DOHH2 (cell line): ENCODE measurements at regions not wholly inside any gene's neighbourhood (a gene's known extent, or its start where the extent isn't known, plus 50 kb on each side); places are given as distances from the start of the nearest gene placed in this dataset.
"Not testable (repeated sequence)": the region's sequence is repeated elsewhere in the genome, so short reads cannot be mapped to it uniquely, and the experiment has no call there.

Source experiments
- H3F3A ChIP-seq: fragments of 200-600 bp; sonication (generic), shearing (Covaris generic); 2 replicates; pipeline ENCODE4 v1.6.0; 2016; ENCODE audit warnings: antibody characterized with exemption, mild to moderate bottlenecking; ENCODE audit not compliant: control insufficient read depth, insufficient read depth
- H3K27ac ChIP-seq: fragments of 200-600 bp; sonication (generic); 2 replicates; pipeline ENCODE4 v1.5.1; 2014; ENCODE audit warnings: low read depth, mild to moderate bottlenecking, low read length, moderate library complexity
- H3K27me3 ChIP-seq: fragments of 200-600 bp; sonication (generic); 2 replicates; pipeline ENCODE4 v1.6.1; 2014; ENCODE audit warnings: mild to moderate bottlenecking, low read length, mixed read lengths; ENCODE audit not compliant: control insufficient read depth
- H3K36me3 ChIP-seq: fragments of 200-600 bp; sonication (generic); 2 replicates; pipeline ENCODE4 v1.6.1; 2014; ENCODE audit warnings: mild to moderate bottlenecking, low read length, moderate library complexity, mixed read lengths; ENCODE audit not compliant: control insufficient read depth
- H3K4me1 ChIP-seq: fragments of 200-600 bp; sonication (generic); 2 replicates; pipeline ENCODE4 v1.6.1; 2014; ENCODE audit warnings: mild to moderate bottlenecking, low read length, mixed read lengths; ENCODE audit not compliant: control insufficient read depth
- H3K4me2 ChIP-seq: fragments of 200-600 bp; sonication (generic); 2 replicates; pipeline ENCODE4 v1.6.0; 2014; ENCODE audit warnings: mild to moderate bottlenecking, low read length, moderate library complexity
- H3K4me3 ChIP-seq: fragments of 200-600 bp; sonication (generic); 2 replicates; pipeline ENCODE4 v1.5.1; 2014; ENCODE audit warnings: mild to moderate bottlenecking, low read length, mixed read lengths
- H3K79me2 ChIP-seq: fragments of 200-600 bp; sonication (generic); 2 replicates; pipeline ENCODE4 v1.6.1; 2014; ENCODE audit warnings: mild to moderate bottlenecking, low read length, mixed read lengths; ENCODE audit not compliant: control insufficient read depth
- H3K9me2 ChIP-seq: fragments of 200-600 bp; sonication (generic); replicated peaks from 2 replicates; pipeline ENCODE4 v1.6.1; 2014; ENCODE audit warnings: mild to moderate bottlenecking, low read length, mixed read lengths; ENCODE audit not compliant: control insufficient read depth
- H3K9me3 ChIP-seq: fragments of 200-600 bp; sonication (generic); 2 replicates; pipeline ENCODE4 v1.6.1; 2014; ENCODE audit warnings: antibody characterized with exemption, low read length, mixed read lengths; ENCODE audit not compliant: control insufficient read depth, insufficient read depth
- H4K20me1 ChIP-seq: fragments of 200-600 bp; sonication (generic); 2 replicates; pipeline ENCODE4 v1.6.0; 2014; ENCODE audit warnings: low read depth, mild to moderate bottlenecking, antibody characterized with exemption, low read length, moderate library complexity; ENCODE audit not compliant: control insufficient read depth, insufficient read depth
- EZH2phosphoT487 ChIP-seq: fragments of 200-600 bp; sonication (generic); IDR thresholded peaks from 2 replicates; pipeline ENCODE4 v1.6.1; 2017; ENCODE audit warnings: borderline replicate concordance, mild to moderate bottlenecking, antibody characterized with exemption, low read length, moderate library complexity, mixed read lengths
- TF ChIP-seq, protein P1 (sequence below): fragments of 200-600 bp; sonication (generic); IDR thresholded peaks from one replicate; pipeline ENCODE4 v1.5.1; 2014; ENCODE audit warnings: antibody characterized with exemption, mild to moderate bottlenecking, low read depth, low read length; ENCODE audit not compliant: poor library complexity, severe bottlenecking

DNA sequence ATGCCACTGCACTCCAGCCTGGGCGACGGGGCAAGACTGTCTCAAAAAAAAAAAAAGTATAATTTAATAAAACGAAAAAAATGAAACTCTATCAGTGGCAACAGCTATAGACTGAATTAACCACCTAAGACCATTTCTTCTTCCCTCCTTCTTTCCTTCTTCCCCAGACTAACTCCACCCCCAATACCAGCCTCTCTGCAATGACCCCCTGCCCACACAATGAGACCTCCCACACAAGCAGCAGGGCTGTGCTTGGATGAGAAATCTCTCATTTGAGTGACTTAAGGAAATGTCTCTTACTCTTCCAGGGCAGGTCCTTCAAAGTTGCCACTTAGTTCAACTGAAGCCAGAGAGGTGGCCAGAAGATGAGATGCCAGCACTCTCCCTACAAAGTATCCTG lies 94.5 kb upstream of the SYT6 start:
- H3K27me3 ChIP-seq: no peaks in the 10 kb centered on the region
- no peaks in the 10 kb centered on the region for H3K9me3 ChIP-seq
- H3K9me2 ChIP-seq: no peaks in the 10 kb centered on the region
- H3K27ac ChIP-seq: no peak overlapping the region
- H3K36me3 ChIP-seq: no peaks in the 10 kb centered on the region
- H3K4me3 ChIP-seq: no peak overlapping the region
- no peak overlapping the region for H3K4me2 ChIP-seq
- no peaks in the 10 kb centered on the region for H4K20me1 ChIP-seq
- H3K79me2 ChIP-seq: no peaks in the 10 kb centered on the region
- no peaks in the 10 kb centered on the region for H3K4me1 ChIP-seq
- no peaks in the 10 kb centered on the region for H3F3A ChIP-seq
- TF ChIP-seq, protein P1, sequence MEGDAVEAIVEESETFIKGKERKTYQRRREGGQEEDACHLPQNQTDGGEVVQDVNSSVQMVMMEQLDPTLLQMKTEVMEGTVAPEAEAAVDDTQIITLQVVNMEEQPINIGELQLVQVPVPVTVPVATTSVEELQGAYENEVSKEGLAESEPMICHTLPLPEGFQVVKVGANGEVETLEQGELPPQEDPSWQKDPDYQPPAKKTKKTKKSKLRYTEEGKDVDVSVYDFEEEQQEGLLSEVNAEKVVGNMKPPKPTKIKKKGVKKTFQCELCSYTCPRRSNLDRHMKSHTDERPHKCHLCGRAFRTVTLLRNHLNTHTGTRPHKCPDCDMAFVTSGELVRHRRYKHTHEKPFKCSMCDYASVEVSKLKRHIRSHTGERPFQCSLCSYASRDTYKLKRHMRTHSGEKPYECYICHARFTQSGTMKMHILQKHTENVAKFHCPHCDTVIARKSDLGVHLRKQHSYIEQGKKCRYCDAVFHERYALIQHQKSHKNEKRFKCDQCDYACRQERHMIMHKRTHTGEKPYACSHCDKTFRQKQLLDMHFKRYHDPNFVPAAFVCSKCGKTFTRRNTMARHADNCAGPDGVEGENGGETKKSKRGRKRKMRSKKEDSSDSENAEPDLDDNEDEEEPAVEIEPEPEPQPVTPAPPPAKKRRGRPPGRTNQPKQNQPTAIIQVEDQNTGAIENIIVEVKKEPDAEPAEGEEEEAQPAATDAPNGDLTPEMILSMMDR: no peak
- no peak for TF ChIP-seq EZH2phosphoT487

DNA sequence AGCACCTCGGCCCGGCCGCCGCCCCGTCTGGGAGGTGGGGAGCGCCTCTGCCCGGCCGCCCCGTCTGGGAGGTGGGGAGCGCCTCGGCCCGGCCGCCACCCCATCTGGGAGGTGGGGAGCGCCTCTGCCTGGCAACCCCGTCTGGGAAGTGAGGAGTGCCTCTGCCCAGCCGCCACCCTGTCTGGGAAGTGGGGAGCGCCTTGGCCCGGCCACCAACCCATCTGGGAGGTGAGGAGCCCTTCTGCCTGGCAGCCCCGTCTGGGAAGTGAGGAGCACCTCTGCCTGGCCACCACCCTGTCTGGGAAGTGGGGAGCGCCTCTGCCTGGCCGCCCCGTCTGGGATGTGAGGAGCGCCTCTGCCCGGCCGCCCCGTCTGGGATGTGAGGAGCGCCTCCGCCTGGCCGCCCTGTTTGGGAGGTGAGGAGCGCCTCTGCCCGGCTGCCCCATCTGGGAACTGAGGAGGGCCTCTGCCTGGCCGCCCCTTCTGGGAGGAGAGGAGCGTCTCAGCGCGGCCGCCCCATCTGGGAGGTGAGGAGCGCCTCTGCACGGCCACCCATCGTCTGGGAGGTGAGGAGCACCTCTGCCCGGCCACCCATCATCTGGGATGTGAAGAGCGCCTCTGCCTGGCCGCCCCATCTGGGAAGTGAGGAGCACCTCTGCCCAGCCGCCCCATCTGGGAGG lies 89.0 kb upstream of the SYT6 start:
- not testable (repeated sequence) for H3F3A ChIP-seq, H3K27me3 ChIP-seq, H3K4me3 ChIP-seq, H3K9me2 ChIP-seq, H3K9me3 ChIP-seq, H4K20me1 ChIP-seq, H3K27ac ChIP-seq, H3K4me1 ChIP-seq, H3K4me2 ChIP-seq, H3K36me3 ChIP-seq, H3K79me2 ChIP-seq

DNA sequence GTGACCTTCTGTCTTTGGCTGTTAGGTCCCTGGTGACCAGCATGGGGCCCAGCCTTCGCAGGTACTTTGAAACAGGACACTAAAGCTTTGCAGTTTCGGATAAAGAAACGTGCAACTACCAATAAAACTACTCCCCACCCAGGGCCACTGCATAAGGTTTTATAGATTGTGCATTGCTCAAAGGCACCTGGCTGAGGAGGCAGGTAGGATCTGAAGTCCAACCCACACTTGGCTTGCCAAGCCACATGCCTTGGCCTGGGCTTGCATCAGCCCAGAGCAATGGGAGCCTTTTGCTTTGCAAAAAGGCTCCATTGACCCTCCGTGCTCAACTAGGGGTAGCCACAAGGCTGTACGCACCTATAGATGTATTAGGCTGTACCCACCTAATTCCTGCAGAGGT lies 84.4 kb upstream of the SYT6 start:
- TF ChIP-seq, protein P1: no peak
- no peak for TF ChIP-seq EZH2phosphoT487
- H3K27me3 ChIP-seq: no peaks in the 10 kb centered on the region
- no peaks in the 10 kb centered on the region for H3K36me3 ChIP-seq
- no peaks in the 10 kb centered on the region for H4K20me1 ChIP-seq
- H3K4me3 ChIP-seq: no peak overlapping the region
- no peaks in the 10 kb centered on the region for H3K79me2 ChIP-seq
- no peaks in the 10 kb centered on the region for H3K9me3 ChIP-seq
- no peak overlapping the region for H3K4me2 ChIP-seq
- no peaks in the 10 kb centered on the region for H3F3A ChIP-seq
- no peak overlapping the region for H3K27ac ChIP-seq
- H3K4me1 ChIP-seq: peaks cover 3% of the 10 kb centered on the region; the same call in 1 of the 2 replicates
- H3K9me2 ChIP-seq: no peaks in the 10 kb centered on the region

DNA sequence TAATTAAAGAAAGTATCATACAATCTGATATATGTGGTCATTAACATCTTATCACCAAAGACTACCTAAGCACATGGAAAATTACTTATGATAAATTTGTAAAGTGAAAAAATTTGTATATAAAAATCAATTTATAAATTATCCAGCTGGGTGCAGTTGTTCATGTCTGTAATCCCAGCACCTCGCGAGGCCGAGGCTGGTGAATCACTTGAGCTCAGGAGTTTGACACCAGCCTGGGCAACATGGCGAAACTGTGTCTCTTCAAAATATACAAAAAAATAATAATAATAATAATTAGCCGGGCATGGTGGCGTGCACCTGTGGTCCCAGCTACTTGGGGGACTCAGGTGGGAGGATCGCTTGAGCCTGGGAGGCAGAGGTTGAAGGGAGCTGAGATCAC lies 82.8 kb upstream of the SYT6 start:
- no peak overlapping the region for H3K4me3 ChIP-seq
- no peaks in the 10 kb centered on the region for H3K27me3 ChIP-seq
- no peaks in the 10 kb centered on the region for H3K9me3 ChIP-seq
- no peaks in the 10 kb centered on the region for H3F3A ChIP-seq
- H4K20me1 ChIP-seq: no peaks in the 10 kb centered on the region
- TF ChIP-seq, protein P1: no peak
- H3K27ac ChIP-seq: no peak overlapping the region
- no peak overlapping the region for H3K4me2 ChIP-seq
- H3K36me3 ChIP-seq: no peaks in the 10 kb centered on the region
- H3K9me2 ChIP-seq: no peaks in the 10 kb centered on the region
- H3K79me2 ChIP-seq: no peaks in the 10 kb centered on the region
- peaks cover 3% of the 10 kb centered on the region; the same call in 1 of the 2 replicates for H3K4me1 ChIP-seq
